Putamen (tissue), 1 donor: ENCODE measurements at regions not wholly inside any gene's neighbourhood (a gene's known extent, or its start where the extent isn't known, plus 50 kb on each side); places are given as distances from the start of the nearest gene placed in this dataset.
"Not testable (repeated sequence)": the region's sequence is repeated elsewhere in the genome, so short reads cannot be mapped to it uniquely, and the experiment has no call there.

ENCODE experiments used
- DNase-seq: peaks from one replicate; pipeline ENCODE4 v3.0.0-alpha.2; 2016; ENCODE audit warnings: low spot score

GRCh38 chr21:19400223-19400770 is 996.7 kb upstream of the TMPRSS15 start:
- DNase-seq, result no peak

DNA sequence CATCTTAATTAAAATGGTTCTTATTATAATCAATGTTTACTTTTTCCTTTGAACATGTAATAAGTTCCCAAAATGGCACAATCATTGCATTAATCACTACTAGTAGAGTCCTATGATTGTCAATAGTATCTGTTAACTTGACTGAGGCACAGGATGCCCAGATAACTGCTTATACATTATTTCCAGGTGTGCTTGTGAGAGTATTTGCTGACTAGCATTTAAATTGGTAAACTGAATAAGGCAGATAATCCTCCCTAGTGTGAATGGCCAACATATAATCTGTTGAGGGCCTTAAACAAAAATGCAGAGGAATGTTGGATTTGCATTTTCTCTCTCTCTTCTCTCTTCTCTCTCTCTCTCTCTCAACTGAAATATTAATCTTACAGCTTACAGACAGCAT is 999.3 kb upstream of the TMPRSS15 start:
- no peak for DNase-seq

DNA sequence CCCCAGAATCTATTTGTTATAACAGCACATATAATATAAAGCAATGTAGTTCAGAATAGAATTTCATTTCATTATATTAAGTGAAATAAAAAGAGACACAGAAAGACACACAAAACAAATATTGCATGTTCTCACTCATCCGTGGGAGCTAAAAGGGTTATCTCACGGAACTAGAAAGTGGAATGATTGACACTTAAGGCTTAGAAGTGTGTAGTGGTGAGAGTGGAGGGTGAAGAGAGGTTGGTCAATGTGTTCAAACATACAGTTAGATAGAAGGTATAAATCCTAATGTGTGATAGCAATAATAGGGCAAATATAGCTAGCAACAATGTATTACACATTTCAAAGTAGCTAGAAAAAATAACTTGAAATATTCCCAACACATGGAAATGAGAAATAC is 1001.7 kb upstream of the TMPRSS15 start:
- no peak for DNase-seq

GRCh38 chr21:19420565-19420964 is 1017.0 kb upstream of the TMPRSS15 start:
- DNase-seq, result no peak

GRCh38 chr21:19433623-19434022 is 1030.0 kb upstream of the TMPRSS15 start:
- no peak for DNase-seq

DNA sequence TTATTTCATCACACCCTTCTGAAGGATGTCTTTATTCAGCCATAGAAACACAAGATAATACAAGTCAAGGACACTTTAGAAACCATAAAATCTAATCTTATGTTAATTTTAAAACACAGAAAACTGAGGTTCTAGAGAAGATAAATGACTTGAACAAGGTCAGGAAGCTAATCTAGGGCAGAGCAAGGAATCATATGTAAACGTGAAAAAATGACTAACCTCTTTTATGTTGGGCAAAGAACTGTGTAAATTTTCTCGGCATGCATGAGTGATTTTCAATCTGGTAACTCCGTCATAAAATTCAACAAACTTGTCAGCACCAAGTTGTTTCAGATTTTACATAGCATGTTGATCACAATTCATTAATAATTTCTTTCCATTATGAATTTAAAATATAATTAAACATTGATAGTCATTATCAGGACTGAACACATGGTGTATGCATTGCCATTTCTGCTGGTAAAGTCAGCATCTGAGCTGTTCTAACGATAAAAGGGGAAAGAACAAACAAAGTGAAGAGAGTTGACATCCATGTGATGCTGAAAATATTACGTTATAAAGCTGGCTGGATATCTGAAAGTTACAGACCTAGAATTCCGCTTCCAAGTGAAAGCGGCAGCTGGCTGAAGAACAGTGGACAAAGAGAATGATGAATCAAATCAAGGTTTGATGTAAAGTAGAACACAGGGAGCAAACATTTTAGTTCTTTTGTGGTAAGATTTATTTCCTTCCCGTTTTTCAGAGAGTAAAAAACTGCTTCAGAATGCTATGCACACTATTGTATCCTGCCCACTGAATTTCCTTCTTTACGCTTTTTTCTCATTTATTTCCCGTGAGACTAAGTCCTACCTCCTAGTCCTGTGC is 1037.4 kb upstream of the TMPRSS15 start:
- no peak for DNase-seq

- DNase-seq, result no peak
Observed at GRCh38 chr21:19458295-19458694, 1054.7 kb upstream of the TMPRSS15 start.

- no peak for DNase-seq
Observed at GRCh38 chr21:19461481-19462205, 1058.1 kb upstream of the TMPRSS15 start.

DNA sequence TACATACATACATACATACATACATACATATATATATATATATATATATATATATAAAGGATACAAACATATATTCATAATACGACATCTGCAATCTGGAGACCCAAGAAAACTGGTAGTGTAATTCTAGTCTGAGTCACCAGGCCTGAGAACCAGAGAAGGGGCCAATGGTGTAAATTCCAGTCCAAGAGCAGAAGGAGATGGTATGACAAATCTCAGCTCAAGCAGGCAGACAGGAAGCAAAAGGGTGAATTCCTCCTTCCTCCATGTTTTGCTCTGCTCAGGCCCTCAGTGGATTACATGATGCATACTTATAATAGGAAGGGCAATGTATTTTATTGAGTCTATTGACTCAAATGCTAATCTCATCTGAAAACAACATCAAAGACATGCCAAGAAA is 1060.4 kb upstream of the TMPRSS15 start:
- no peak for DNase-seq

DNA sequence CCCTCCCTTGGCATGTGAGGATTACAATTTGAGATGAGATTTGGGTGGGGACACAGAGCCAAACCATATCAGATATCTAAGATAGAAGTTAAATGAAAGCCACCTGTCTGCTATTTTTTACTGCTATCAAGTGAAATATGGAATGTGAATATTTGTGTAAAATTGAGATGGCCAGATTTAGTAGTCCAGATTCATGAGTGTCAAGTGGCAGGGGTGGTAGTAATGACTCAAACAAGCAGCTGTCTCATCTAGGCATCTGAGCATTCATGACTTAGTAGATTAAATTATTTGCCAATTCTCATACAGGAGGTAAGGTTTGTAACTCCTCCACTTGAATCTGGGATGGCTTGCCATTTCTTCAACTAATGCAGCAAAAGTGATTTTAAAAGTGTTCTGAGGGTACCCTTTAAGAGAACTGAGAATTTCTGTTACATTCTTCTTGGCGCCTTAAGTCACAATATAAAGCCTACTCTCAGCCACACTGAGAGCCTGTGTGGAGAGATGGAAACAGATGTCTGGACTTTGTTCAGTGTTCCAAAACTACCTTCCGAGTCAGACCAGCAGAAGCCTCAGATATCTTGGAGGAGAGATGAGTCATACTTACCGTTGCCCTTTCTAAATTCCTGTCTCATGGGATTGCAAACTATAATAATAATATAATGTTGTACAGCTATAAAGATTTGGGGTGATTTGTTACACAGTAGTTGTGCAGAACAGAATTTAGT is 1065.6 kb upstream of the TMPRSS15 start:
- no peak for DNase-seq

DNA sequence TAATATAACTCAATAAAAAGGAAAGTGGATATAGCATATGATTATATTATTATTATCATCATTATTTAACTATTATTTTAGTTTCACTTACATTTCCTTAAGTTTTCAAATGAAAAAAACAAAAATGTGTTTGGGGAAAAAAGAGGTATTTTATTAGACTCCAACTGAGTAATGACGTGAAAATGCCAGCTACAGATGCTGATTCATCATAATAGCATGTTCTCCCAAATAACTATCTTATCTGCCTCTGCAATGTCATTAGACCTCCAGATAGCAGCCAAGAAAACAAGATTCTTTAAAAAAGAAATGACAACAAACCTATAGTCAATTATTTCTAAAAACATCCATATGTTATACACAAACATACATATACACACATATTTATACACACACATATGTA is 1071.9 kb upstream of the TMPRSS15 start:
- DNase-seq, result no peak

DNA sequence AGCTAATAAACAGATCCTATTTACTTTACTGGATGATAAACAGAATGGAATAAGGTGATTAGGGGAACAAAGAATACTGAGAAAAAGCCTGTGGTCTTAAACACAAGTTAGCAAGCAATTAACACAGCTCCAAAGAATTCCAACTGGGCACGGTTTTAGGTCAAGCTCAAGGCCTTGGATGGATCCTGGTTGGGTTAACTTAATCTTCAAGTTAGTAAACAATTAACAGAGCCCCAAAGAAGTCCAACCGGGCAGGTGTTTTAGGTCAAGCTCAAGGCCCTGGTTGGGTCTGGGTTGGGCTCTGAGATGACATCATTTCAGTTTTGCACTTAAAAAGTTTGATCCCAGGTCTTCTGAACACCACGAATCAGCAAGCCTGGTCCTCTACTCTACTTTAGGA is 1086.3 kb upstream of the TMPRSS15 start:
- no peak for DNase-seq

GRCh38 chr21:19490481-19490880 is 1086.9 kb upstream of the TMPRSS15 start:
- DNase-seq, result no peak

GRCh38 chr21:19493437-19494241 is 1090.1 kb upstream of the TMPRSS15 start:
- DNase-seq, result not testable (repeated sequence)

- no peak for DNase-seq
Observed at GRCh38 chr21:19501115-19501514, 1097.5 kb upstream of the TMPRSS15 start.

DNA sequence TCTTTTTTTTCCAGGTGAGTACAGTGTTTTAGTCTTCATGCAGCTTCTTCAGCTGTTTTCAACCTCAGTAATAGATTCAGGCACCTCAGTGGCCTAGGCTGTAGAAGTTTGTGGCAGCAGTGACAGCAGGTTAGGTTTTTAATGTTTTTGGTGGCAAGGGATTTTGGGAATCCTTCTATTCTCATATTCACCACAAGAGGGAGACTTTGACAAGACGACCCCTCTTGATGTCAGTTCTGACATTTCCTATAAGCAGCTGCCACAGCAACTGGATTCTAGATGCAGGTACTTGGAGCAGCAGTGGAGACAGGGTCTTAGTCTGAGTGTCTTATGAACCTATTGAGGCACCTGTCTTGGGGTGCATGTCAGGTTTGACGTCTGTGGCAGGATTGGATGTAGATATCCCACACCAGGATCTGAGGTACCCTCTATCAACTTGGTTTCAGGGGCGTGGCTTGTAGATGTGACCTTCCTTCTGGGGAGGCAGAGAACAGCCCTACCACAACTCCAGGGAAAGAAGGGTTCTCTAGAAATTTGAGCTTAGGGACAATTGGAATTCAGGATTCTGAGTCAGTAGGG is 1104.2 kb upstream of the TMPRSS15 start:
- DNase-seq, result no peak

- DNase-seq, result no peak
Observed at GRCh38 chr21:19508442-19508841, 1104.9 kb upstream of the TMPRSS15 start.

DNA sequence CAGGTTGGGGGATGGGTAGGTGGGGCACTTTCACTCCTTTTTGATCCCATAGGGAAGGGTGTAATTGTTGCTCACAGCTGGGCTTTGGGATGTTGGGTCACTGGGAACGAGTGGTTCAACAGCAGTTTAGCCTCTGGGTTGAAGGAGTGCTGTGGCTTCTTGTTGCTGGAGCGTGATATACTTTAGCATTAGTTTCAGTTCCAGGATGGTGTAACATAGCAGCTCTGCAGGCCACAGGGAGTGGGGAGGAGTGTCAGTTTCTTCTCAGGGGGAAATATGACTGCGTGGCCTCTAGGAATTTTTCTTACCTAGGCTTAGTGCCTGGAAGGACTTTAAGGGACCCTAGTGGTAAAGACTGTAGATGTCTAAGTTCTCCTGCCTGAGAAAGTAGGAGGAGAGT is 1105.3 kb upstream of the TMPRSS15 start:
- no peak for DNase-seq

DNA sequence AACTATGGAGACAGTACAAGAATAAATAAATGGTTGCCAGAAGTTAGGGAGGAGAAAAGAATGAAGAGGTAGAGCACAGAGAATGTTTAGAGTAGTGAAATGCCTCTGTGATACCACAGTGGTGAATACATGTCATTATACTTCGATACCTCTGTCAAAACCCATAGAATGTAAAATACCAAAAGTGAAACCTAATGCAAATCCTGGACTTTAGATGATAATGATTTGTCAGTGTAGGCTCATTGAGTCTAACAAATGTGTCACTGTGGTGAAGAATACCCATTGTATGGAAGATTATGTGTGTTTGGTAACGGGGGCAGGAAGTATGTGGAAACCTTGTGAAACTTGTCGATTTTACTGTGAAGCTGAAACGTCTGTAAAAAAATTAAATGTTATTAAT is 1106.5 kb upstream of the TMPRSS15 start:
- DNase-seq, result no peak

- no peak for DNase-seq
Observed at GRCh38 chr21:19510653-19511052, 1107.1 kb upstream of the TMPRSS15 start.

- no peak for DNase-seq
Observed at GRCh38 chr21:19522381-19522780, 1118.8 kb upstream of the TMPRSS15 start.
